HepG2 (cell line): ENCODE measurements at regions not wholly inside any gene's neighbourhood (a gene's known extent, or its start where the extent isn't known, plus 50 kb on each side); places are given as distances from the start of the nearest gene placed in this dataset.

Source experiments
- ATAC-seq: fragments of 200-7000 bp; cut with Tn5 transposase; 3 replicates; pipeline ENCODE4 v1.9.1; 2020; ENCODE audit warnings: mild to moderate bottlenecking, moderate library complexity
- BruUV-seq: library from RNA; stranded (reverse); fragments of 400-500 nt; replicated peaks from 2 replicates; lab custom pipeline; 2021; lab: Mats Ljungman, UMichigan
- CTCF ChIA-PET: fragments of 300-600 bp; formaldehyde crosslinking; extraction: SDS; loops from one replicate; lab custom pipeline; 2021; ENCODE audit warnings: low total read pairs, inconsistent platforms, low intra/inter-chr PET ratio; lab: Yijun Ruan, JAX
- POLR2A ChIA-PET: fragments of 350-600 bp; sonication (Branson Sonifier 250); formaldehyde crosslinking; loops from one replicate; lab custom pipeline; 2020; ENCODE audit warnings: antibody characterized with exemption, inconsistent platforms; lab: Yijun Ruan, JAX
- DNase-seq: peaks from one replicate; pipeline ENCODE4 v3.0.0-alpha.2; 2015; ENCODE audit warnings: low spot score
- FAIRE-seq: peaks from 3 replicates; lab custom pipeline; 2011; peaks lifted over from hg19 to GRCh38; lab: Jason Lieb, UNC
- H2AFZ ChIP-seq: one replicate; pipeline ENCODE4 v1.6.1; 2011; ENCODE audit warnings: low read length, inconsistent platforms
- H3K27ac ChIP-seq: fragments of 300-600 bp; 3 replicates; pipeline ENCODE4 v1.8.0; 2011; ENCODE audit warnings: mixed run types, mild to moderate bottlenecking, mixed read lengths, low read length, inconsistent platforms; ENCODE audit not compliant: insufficient read depth; ENCODE audit errors: extremely low read length
- H3K27me3 ChIP-seq, 2 experiments: fragments of 200-600 bp in 1 of 2; 2 replicates in 1 of 2; 3 replicates in 1 of 2; pipeline versions ENCODE4 v1.6.0 to v1.8.0; 2011; ENCODE audit warnings: low read length in 2 of 2, mild to moderate bottlenecking in 2 of 2, moderate library complexity in 2 of 2, inconsistent platforms in 1 of 2; ENCODE audit not compliant: insufficient read depth in 2 of 2, control insufficient read depth in 1 of 2
- H3K36me3 ChIP-seq, 2 experiments: fragments of 200-600 bp in 1 of 2; replicated peaks in 1 of 2; 2 replicates in 1 of 2; 3 replicates in 1 of 2; pipeline versions ENCODE4 v1.5.1 to v1.8.0; 2011; ENCODE audit warnings: low read length in 2 of 2, inconsistent platforms in 1 of 2; ENCODE audit not compliant: insufficient read depth in 2 of 2, control insufficient read depth in 1 of 2
- H3K4me1 ChIP-seq: 2 replicates; pipeline ENCODE4 v1.5.1; 2012; ENCODE audit warnings: low read length, inconsistent platforms; ENCODE audit not compliant: insufficient read depth
- H3K4me2 ChIP-seq: 2 replicates; pipeline ENCODE4 v1.6.0; 2011; ENCODE audit warnings: low read depth, low read length, inconsistent platforms
- H3K4me3 ChIP-seq, 3 experiments: fragments of 200-600 bp in 1 of 3; sonication (generic), shearing (Covaris generic) in 1 of 3; replicated peaks in 1 of 3; 2 replicates each; pipeline ENCODE4 v1.5.1; 2011 to 2016; ENCODE audit warnings: low read length in 3 of 3, inconsistent platforms in 2 of 3, low read depth in 2 of 3, mild to moderate bottlenecking in 2 of 3, control low read depth in 1 of 3, mixed read lengths in 1 of 3; ENCODE audit not compliant: insufficient read depth in 1 of 3
- H3K79me2 ChIP-seq: one replicate; pipeline ENCODE4 v1.6.1; 2011; ENCODE audit warnings: low read length, inconsistent platforms; ENCODE audit not compliant: insufficient read depth
- H3K9ac ChIP-seq: 2 replicates; pipeline ENCODE4 v1.6.0; 2011; ENCODE audit warnings: mild to moderate bottlenecking, low read depth, low read length, inconsistent platforms; ENCODE audit not compliant: insufficient read depth
- H3K9me3 ChIP-seq: 2 replicates; pipeline ENCODE4 v1.5.1; 2012; ENCODE audit warnings: mild to moderate bottlenecking, low read length
- H4K20me1 ChIP-seq: 2 replicates; pipeline ENCODE4 v1.6.0; 2011; ENCODE audit warnings: inconsistent platforms, mild to moderate bottlenecking, low read length, moderate library complexity; ENCODE audit not compliant: insufficient read depth
- HES4 ChIP-seq: sonication (generic); formaldehyde crosslinking; IDR thresholded peaks from 2 replicates; pipeline ENCODE4 v1.9.0; 2021; ENCODE audit warnings: mild to moderate bottlenecking, missing genetic modification reagents, borderline replicate concordance
- TRIM24 ChIP-seq: sonication (generic); formaldehyde crosslinking; IDR thresholded peaks from 2 replicates; pipeline ENCODE4 v1.8.0; 2022; ENCODE audit warnings: mild to moderate bottlenecking, missing genetic modification reagents
- ZBTB3 ChIP-seq: sonication (generic); formaldehyde crosslinking; IDR thresholded peaks from 2 replicates; pipeline ENCODE4 v1.4.0; 2020; ENCODE audit warnings: low read depth, mild to moderate bottlenecking, moderate library complexity, missing genetic modification reagents, borderline replicate concordance
- ZNF121 ChIP-seq: sonication (generic); formaldehyde crosslinking; IDR thresholded peaks from 2 replicates; pipeline ENCODE4 v1.5.0; 2020; ENCODE audit warnings: mild to moderate bottlenecking, missing genetic modification reagents
- WGBS: methylation state at CpG from one replicate; pipeline ENCODE4 v1.1.6; 2017; ENCODE audit warnings: low lambda C conversion rate; 5-methylcytosine and 5-hydroxymethylcytosine counted together
- in situ Hi-C: cut with HindIII; loops from 2 replicates; pipeline ENCODE4 v1.10.0; 2017; ENCODE audit warnings: low pct_unique_long_range_greater_than_20kb; ENCODE audit not compliant: extremely low pct_ligation_motif_present
- intact Hi-C: fragments of 100-400 bp; cut with micrococcal nuclease; formaldehyde crosslinking; loops from one replicate; pipeline ENCODE4 v1.10.0; 2022; ENCODE audit not compliant: unreplicated experiment
- TF ChIP-seq, protein P1 (sequence below): sonication (generic); formaldehyde crosslinking; IDR thresholded peaks from 2 replicates; pipeline ENCODE4 v1.5.0; 2020; ENCODE audit warnings: missing genetic modification reagents, mild to moderate bottlenecking, borderline replicate concordance
- TF ChIP-seq, protein P2 (sequence below): sonication (generic); formaldehyde crosslinking; IDR thresholded peaks from 2 replicates; pipeline ENCODE4 v1.5.0; 2020; ENCODE audit warnings: mild to moderate bottlenecking, missing genetic modification reagents

DNA sequence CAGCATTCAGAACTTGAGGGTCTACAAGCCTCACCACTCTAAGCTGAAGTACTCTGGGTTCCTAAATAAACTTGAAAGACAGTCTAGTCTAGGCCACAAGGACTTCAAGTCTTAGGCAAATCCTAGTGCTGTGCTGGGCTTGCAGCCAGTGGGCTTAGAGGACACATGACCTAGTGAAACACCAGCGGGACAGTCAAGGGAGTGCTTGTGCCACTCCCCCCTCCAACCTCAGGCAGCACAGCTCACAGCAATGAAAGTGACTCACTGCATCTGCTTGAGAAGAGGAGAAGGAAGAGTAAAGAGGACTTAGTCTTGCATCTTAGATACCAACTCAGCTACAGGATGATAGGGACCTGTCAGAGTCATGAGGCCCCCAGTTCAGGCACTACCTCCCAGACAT lies 438.1 kb downstream of the IPO8 start:
- Histone ChIP-seq H2AFZ (no peak overlapping the region), H3K9me3 (no peaks in the 10 kb centered on the region), H3K79me2 (no peaks in the 10 kb centered on the region), H4K20me1 (no peaks in the 10 kb centered on the region), H3K27me3 (no peaks in the 10 kb centered on the region), H3K4me2 (no peak overlapping the region), H3K4me3 (no peak overlapping the region), H3K9ac (no peak overlapping the region)
- ATAC-seq: no peak
- intact Hi-C loops (no loop called here), in situ Hi-C loops (no loop called here)
- POLR2A ChIA-PET: no interaction called here
- CTCF ChIA-PET: no interaction called here
- WGBS: 0% methylated on average over 1 of the region's 1 CpG
- TF ChIP-seq, protein P1, sequence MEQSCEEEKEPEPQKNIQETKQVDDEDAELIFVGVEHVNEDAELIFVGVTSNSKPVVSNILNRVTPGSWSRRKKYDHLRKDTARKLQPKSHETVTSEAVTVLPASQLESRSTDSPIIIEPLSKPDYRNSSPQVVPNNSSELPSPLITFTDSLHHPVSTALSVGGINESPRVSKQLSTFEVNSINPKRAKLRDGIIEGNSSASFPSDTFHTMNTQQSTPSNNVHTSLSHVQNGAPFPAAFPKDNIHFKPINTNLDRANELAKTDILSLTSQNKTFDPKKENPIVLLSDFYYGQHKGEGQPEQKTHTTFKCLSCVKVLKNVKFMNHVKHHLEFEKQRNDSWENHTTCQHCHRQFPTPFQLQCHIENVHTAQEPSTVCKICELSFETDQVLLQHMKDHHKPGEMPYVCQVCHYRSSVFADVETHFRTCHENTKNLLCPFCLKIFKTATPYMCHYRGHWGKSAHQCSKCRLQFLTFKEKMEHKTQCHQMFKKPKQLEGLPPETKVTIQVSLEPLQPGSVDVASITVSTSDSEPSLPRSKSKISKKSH: no peak
- TF ChIP-seq, protein P2, sequence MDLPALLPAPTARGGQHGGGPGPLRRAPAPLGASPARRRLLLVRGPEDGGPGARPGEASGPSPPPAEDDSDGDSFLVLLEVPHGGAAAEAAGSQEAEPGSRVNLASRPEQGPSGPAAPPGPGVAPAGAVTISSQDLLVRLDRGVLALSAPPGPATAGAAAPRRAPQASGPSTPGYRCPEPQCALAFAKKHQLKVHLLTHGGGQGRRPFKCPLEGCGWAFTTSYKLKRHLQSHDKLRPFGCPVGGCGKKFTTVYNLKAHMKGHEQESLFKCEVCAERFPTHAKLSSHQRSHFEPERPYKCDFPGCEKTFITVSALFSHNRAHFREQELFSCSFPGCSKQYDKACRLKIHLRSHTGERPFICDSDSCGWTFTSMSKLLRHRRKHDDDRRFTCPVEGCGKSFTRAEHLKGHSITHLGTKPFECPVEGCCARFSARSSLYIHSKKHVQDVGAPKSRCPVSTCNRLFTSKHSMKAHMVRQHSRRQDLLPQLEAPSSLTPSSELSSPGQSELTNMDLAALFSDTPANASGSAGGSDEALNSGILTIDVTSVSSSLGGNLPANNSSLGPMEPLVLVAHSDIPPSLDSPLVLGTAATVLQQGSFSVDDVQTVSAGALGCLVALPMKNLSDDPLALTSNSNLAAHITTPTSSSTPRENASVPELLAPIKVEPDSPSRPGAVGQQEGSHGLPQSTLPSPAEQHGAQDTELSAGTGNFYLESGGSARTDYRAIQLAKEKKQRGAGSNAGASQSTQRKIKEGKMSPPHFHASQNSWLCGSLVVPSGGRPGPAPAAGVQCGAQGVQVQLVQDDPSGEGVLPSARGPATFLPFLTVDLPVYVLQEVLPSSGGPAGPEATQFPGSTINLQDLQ: no peak
- TF ChIP-seq ZNF121 (CRISPR knock-in tag) (no peak), TRIM24 (CRISPR knock-in tag) (no peak), ZBTB3 (CRISPR knock-in tag) (no peak), HES4 (CRISPR knock-in tag) (no peak)
- TF ChIP-seq, all 625 proteins: peak for 0
- no peak overlapping the region for H3K27ac ChIP-seq
- FAIRE-seq (no peak), DNase-seq (no peak)
- no TSS peak for BruUV-seq
- H3K4me1 ChIP-seq: no peaks in the 10 kb centered on the region
- H3K36me3 ChIP-seq: no peaks in the 10 kb centered on the region
